ENCODE measurements at regions not wholly inside any gene's neighbourhood (a gene's known extent, or its start where the extent isn't known, plus 50 kb on each side); places are given as distances from the start of the nearest gene placed in this dataset.

GRCh38 chr12:68560851-68561422, 49.8 kb upstream of the RAP1B start:
- DNase-seq, result no peak

Data from right hindlimb (tissue), 1 donor.